CD4-positive, alpha-beta T cell (primary cell): ENCODE measurements at regions not wholly inside any gene's neighbourhood (a gene's known extent, or its start where the extent isn't known, plus 50 kb on each side); places are given as distances from the start of the nearest gene placed in this dataset.

Experiments used
- ATAC-seq: fragments of 200-7000 bp; cut with Tn5 transposase; one replicate; pipeline ENCODE4 v1.10.0; 2022; ENCODE audit warnings: mild to moderate bottlenecking; ENCODE audit not compliant: poor library complexity
- CTCF ChIA-PET: fragments of 350-600 bp; sonication (Branson Sonifier 250); formaldehyde crosslinking; loops from one replicate; lab custom pipeline; 2021; ENCODE audit warnings: antibody characterized with exemption, inconsistent platforms; lab: Charles Lee
- POLR2A ChIA-PET: fragments of 350-600 bp; sonication (Branson Sonifier 250); formaldehyde crosslinking; loops from one replicate; lab custom pipeline; 2021; ENCODE audit warnings: antibody characterized with exemption, inconsistent platforms; lab: Charles Lee
- DNase-seq, 14 experiments: peaks; one replicate each; pipeline ENCODE4 v3.0.0-alpha.2; 2013 to 2020; ENCODE audit warnings: mixed read lengths in 2 of 14
- H3K27ac ChIP-seq, 2 donors: one replicate each; pipeline versions ENCODE4 v1.5.1 to v1.7.0; 2013; ENCODE audit warnings: low read length in 2 of 2, low read depth in 1 of 2, mild to moderate bottlenecking in 1 of 2
- H3K27me3 ChIP-seq, 2 experiments: 1 replicate in 1 of 2; 2 replicates in 1 of 2; pipeline versions ENCODE4 v1.6.1 to v1.7.0; 2013; ENCODE audit warnings: low read length in 2 of 2, control low read depth in 1 of 2, mild to moderate bottlenecking in 1 of 2, moderate library complexity in 1 of 2; ENCODE audit not compliant: insufficient read depth in 2 of 2, control insufficient read depth in 1 of 2
- H3K36me3 ChIP-seq: one replicate; pipeline ENCODE4 v1.6.1; 2013; ENCODE audit warnings: low read length, control low read depth; ENCODE audit not compliant: insufficient read depth
- H3K4me1 ChIP-seq: one replicate; pipeline ENCODE4 v1.6.1; 2013; ENCODE audit warnings: low read length, control low read depth; ENCODE audit not compliant: insufficient read depth
- H3K4me3 ChIP-seq: one replicate; pipeline ENCODE4 v1.5.1; 2013; ENCODE audit warnings: mild to moderate bottlenecking, low read length, moderate library complexity
- H3K9me3 ChIP-seq, 2 experiments: 1 replicate in 1 of 2; 2 replicates in 1 of 2; pipeline versions ENCODE4 v1.6.1 to v1.7.0; 2013; ENCODE audit warnings: low read length in 2 of 2, mild to moderate bottlenecking in 2 of 2, control low read depth in 1 of 2, moderate library complexity in 1 of 2; ENCODE audit not compliant: control insufficient read depth in 1 of 2, insufficient read depth in 1 of 2
- H3K27ac Mint-ChIP-seq: one replicate; pipeline ENCODE4 v1.8.0; 2020; ENCODE audit warnings: mixed read lengths
- H3K27me3 Mint-ChIP-seq: one replicate; pipeline ENCODE4 v1.8.0; 2021; ENCODE audit warnings: mixed read lengths
- H3K36me3 Mint-ChIP-seq: one replicate; pipeline ENCODE4 v1.8.0; 2021; ENCODE audit warnings: low read depth, mixed read lengths
- H3K4me1 Mint-ChIP-seq: one replicate; pipeline ENCODE4 v1.8.0; 2021; ENCODE audit warnings: low read depth, mixed read lengths
- H3K4me3 Mint-ChIP-seq: one replicate; pipeline ENCODE4 v1.8.0; 2020; ENCODE audit warnings: mild to moderate bottlenecking, mixed read lengths
- H3K9me3 Mint-ChIP-seq: one replicate; pipeline ENCODE4 v1.8.0; 2020; ENCODE audit warnings: mixed read lengths
- CTCF ChIP-seq: fragments of 200-600 bp; IDR thresholded peaks from one replicate; pipeline ENCODE4 v1.8.0; 2022; ENCODE audit warnings: antibody characterized with exemption, mild to moderate bottlenecking
- intact Hi-C, 2 experiments: fragments of 100-400 bp; cut with DNase I in 1 of 2; cut with micrococcal nuclease in 1 of 2; formaldehyde crosslinking; loops; one replicate each; pipeline versions ENCODE4 v1.15.1 to v1.9.0; 2023 to 2025; cut with DNase I, micrococcal nuclease

DNA sequence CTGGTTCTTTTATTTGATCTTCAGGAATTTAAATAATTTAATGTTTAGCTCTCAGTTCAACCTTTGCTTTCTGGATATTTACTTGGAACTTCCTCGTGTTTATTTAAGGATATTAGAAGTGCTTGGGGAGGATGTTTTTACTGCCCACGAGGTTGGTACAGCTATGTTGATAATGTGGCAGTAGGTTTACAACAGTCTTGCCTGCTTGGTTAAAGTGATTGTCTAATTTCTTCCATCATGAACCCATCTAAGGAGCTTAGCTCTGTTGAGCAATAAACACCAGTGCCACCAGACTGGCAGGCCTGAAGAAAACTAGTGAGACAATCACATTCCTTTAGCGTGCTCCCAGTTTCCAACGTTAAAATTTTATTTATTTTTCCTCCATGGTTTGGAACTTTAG lies 94.5 kb downstream of the ICOS start:
- intact Hi-C loops, result no loop called here
- ChIA-PET CTCF (interaction anchor here (2.4 kb wide), 1 partner anchor 14 kb away, joined by 6 read pairs; no protein-coding TSS in a partner anchor), POLR2A (no interaction called here)
- H3K27ac ChIP-seq, result no peak overlapping the region
- H3K36me3 Mint-ChIP-seq, result no peaks in the 10 kb centered on the region
- H3K27me3 ChIP-seq, result no peaks in the 10 kb centered on the region
- H3K36me3 ChIP-seq, result no peaks in the 10 kb centered on the region
- H3K4me3 Mint-ChIP-seq, result no peak overlapping the region
- DNase-seq, result no peak
- peaks cover 15% of the 10 kb centered on the region for H3K4me1 ChIP-seq
- H3K4me3 ChIP-seq, result no peak overlapping the region
- H3K27ac Mint-ChIP-seq, result no peak overlapping the region
- no peaks in the 10 kb centered on the region for H3K9me3 ChIP-seq
- H3K4me1 Mint-ChIP-seq, result peaks cover 14% of the 10 kb centered on the region
- TF ChIP-seq CTCF, result no peak
- H3K27me3 Mint-ChIP-seq, result no peaks in the 10 kb centered on the region
- ATAC-seq, result no peak
- H3K9me3 Mint-ChIP-seq, result peaks cover 2% of the 10 kb centered on the region

GRCh38 chr2:204032301-204032700 lies 95.7 kb downstream of the ICOS start:
- Histone ChIP-seq H3K9me3 (no peaks in the 10 kb centered on the region), H3K4me3 (no peak overlapping the region), H3K36me3 (no peaks in the 10 kb centered on the region), H3K27me3 (no peaks in the 10 kb centered on the region), H3K27ac (no peak overlapping the region), H3K4me1 (peaks cover 5% of the 10 kb centered on the region)
- no peak for ATAC-seq
- Mint-ChIP-seq H3K9me3 (peaks cover 2% of the 10 kb centered on the region), H3K4me1 (peaks cover 1% of the 10 kb centered on the region), H3K27me3 (no peaks in the 10 kb centered on the region), H3K4me3 (no peak overlapping the region), H3K27ac (no peak overlapping the region), H3K36me3 (no peaks in the 10 kb centered on the region)
- no peak for DNase-seq
- no peak for TF ChIP-seq CTCF
- POLR2A ChIA-PET, result interaction anchor here (0.7 kb wide), 1 partner anchor 17 kb away, joined by 3 read pairs; no protein-coding TSS in a partner anchor
- intact Hi-C loops, result no loop called here
- CTCF ChIA-PET, result interaction anchor here (0.8 to 2.4 kb wide), 2 partner anchors 9 to 13 kb away, joined by 3 to 6 read pairs; no protein-coding TSS in a partner anchor

DNA sequence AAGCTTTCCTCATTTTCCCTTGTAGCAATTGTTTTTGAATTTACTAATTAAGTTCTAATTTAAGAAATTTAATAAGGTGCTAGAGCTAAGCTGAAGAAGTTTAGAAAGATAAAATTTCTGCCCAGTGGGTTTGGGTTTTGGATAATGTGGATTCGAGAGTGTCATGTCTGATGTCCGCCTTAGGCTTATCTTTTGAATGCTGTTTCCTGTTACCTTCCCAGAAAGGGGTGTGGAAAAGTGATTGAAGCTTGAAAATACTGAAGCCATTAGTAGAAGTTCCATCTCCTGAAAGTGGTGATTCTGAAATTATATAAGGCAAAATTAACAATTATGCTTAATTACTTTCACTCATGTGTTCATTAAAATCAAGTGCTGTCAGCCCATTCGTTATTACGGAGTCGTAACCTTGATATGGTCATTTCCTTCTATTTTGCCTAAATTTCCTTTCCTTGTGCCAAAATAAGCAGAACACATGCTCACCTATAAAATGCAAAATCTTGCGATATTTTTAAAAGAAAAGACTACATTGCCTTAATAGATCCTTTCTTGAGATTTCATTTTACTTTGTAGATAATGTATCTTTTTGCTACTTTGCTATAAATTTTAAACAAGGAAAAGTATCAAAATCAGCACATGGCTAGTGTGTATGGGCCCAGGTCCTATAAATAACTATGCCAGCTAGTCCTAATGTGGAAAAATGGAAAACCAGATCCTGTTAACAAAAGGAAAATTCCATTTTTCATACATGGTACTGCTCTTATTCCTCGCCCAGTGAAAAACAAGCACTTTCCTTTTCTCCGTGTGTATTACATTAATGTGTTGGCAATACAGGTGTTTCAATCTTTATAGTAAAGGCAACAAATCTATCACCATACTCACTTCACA lies 97.3 kb downstream of the ICOS start:
- Mint-ChIP-seq H3K4me3 (no peak overlapping the region), H3K27ac (no peak overlapping the region), H3K4me1 (no peaks in the 10 kb centered on the region), H3K9me3 (peaks cover 2% of the 10 kb centered on the region), H3K27me3 (no peaks in the 10 kb centered on the region), H3K36me3 (no peaks in the 10 kb centered on the region)
- no peaks in the 10 kb centered on the region for H3K4me1 ChIP-seq
- no peaks in the 10 kb centered on the region for H3K9me3 ChIP-seq
- ChIA-PET CTCF (no interaction called here), POLR2A (no interaction called here)
- no peaks in the 10 kb centered on the region for H3K27me3 ChIP-seq
- DNase-seq (no peak), ATAC-seq (no peak)
- no peaks in the 10 kb centered on the region for H3K36me3 ChIP-seq
- no peak overlapping the region for H3K4me3 ChIP-seq
- no peak for TF ChIP-seq CTCF
- intact Hi-C loops, result no loop called here
- H3K27ac ChIP-seq, result no peak overlapping the region
